ENCODE measurements at regions not wholly inside any gene's neighbourhood (a gene's known extent, or its start where the extent isn't known, plus 50 kb on each side); places are given as distances from the start of the nearest gene placed in this dataset.

DNA sequence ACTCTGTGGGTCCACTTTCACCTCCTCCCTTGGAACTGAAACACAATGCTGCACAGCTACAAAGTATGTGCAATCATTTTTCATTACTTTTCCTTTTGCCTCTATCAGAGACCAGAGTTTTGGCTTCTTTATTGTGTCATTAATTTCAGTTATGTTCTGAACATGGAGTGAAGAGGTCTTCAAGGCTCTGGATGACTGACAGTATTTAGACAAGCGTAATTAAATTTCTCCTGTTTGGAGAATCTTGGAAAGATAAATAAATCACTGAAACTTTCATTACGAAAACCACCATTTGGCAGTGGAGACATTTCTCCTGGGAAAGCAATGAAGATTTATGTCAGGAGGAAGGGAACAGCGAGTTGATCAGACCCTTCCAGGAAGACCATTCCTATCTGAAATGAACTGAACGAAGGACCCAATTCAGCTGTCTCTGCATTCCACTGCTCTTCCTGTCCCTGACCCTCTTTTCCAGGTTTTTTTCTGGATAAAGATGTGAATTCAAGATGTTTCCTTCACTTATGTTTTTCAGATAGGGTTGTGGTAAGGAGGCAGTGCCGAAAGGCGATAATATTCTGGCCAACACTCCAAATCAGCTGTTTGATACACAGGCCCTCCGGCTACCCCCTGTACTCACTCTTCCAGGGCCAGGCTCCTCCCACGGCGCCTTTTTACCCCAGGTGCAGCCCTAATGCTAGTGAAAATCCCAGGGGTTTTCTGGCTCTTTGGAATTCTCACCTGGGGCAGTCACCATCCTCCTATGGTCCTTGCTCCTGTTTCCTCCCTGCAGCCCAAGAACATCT lies 77.2 kb upstream of the OSMR start:
- ChIA-PET CTCF (no interaction called here), POLR2A (no interaction called here)
- no peak for TF ChIP-seq CTCF (IDR thresholded peaks at IDR 0.05; ENCODE audit: control extremely low read depth, extremely low read depth, low read depth, missing control alignments)
- DNase-seq (ENCODE audit: extremely low spot score), result no peak

GRCh38 chr5:38772471-38772870 lies 73.3 kb upstream of the OSMR start:
- CTCF ChIA-PET, result no interaction called here
- POLR2A ChIA-PET, result no interaction called here
- no peak for DNase-seq (ENCODE audit: extremely low spot score)
- TF ChIP-seq CTCF (IDR thresholded peaks at IDR 0.05; ENCODE audit: control extremely low read depth, extremely low read depth, low read depth, missing control alignments), result no peak

DNA sequence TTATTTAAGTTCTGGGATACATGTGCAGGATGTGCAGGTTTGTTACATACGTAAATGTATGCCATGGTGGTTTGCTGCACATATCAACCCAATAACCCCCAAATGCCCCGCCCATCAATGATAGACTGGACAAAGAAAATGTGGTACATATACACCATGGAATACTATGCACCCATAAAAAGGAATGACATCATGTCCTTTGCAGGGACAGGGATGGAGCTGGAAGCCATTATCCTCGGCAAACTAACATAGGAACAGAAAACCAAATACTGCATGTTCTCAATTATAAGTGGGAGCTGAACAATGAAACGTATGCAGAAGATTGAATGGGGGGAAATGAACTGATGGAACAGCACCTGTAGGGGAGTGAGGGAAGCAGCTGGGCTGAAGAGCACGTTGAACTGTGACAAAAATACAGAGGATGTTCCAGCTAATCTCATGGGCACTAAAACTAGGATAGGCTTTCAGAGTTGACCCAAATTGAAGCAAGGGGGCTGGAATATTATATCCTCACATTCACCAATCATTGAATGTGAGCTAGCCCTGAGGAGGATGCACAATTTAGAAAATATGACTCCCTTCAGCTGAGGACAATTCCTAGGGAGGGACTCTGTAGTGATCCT lies 70.5 kb upstream of the OSMR start:
- CTCF ChIA-PET, result interaction anchor here (1.1 to 1.5 kb wide), 3 partner anchors 16 to 333 kb away, joined by 3 to 4 read pairs (median 3); no protein-coding TSS in a partner anchor
- DNase-seq (ENCODE audit: extremely low spot score), result no peak
- POLR2A ChIA-PET, result no interaction called here
- no peak for TF ChIP-seq CTCF (IDR thresholded peaks at IDR 0.05; ENCODE audit: control extremely low read depth, extremely low read depth, low read depth, missing control alignments)

- TF ChIP-seq CTCF (IDR thresholded peaks at IDR 0.05; ENCODE audit: control extremely low read depth, extremely low read depth, low read depth, missing control alignments), result no peak
- ChIA-PET CTCF (interaction anchor here (1.1 to 1.5 kb wide), 2 partner anchors 153 to 334 kb away, joined by 3 read pairs; no protein-coding TSS in a partner anchor), POLR2A (no interaction called here)
- DNase-seq (ENCODE audit: extremely low spot score), result no peak
Measured at GRCh38 chr5:38776149-38776896, 69.5 kb upstream of the OSMR start.

GRCh38 chr5:38777111-38777510 lies 68.7 kb upstream of the OSMR start:
- no peak for DNase-seq (ENCODE audit: extremely low spot score)
- no peak for TF ChIP-seq CTCF (IDR thresholded peaks at IDR 0.05; ENCODE audit: control extremely low read depth, extremely low read depth, low read depth, missing control alignments)
- ChIA-PET POLR2A (no interaction called here), CTCF (no interaction called here)

- POLR2A ChIA-PET, result no interaction called here
- CTCF ChIA-PET, result interaction anchor here (1.1 kb wide), 1 partner anchor 30 kb away, joined by 4 read pairs; no protein-coding TSS in a partner anchor
- TF ChIP-seq CTCF (IDR thresholded peaks at IDR 0.05; ENCODE audit: control extremely low read depth, extremely low read depth, low read depth, missing control alignments), result no peak
- DNase-seq (ENCODE audit: extremely low spot score), result no peak
Measured at GRCh38 chr5:38780316-38780715, 65.5 kb upstream of the OSMR start.

All from GM10248 (cell line).